ENCODE measurements at regions not wholly inside any gene's neighbourhood (a gene's known extent, or its start where the extent isn't known, plus 50 kb on each side); places are given as distances from the start of the nearest gene placed in this dataset.

- H3K4me3 ChIP-seq (ENCODE audit: low read depth, low read length): no peak overlapping the region
- peak; percentile 89 for TF ChIP-seq ZNF366 (tag by site-specific recombination; conservative IDR thresholded peaks at IDR 0.05)
- TF ChIP-seq ZNF777 (tag by site-specific recombination; IDR thresholded peaks at IDR 0.05; ENCODE audit: borderline replicate concordance): no peak
- no peak overlapping the region for H3K27ac ChIP-seq (ENCODE audit: extremely low read depth, low read depth, low read length)
- CTCF ChIA-PET: no interaction called here
- POLR2A ChIA-PET: no interaction called here
- no peaks in the 10 kb centered on the region for H3K9me3 ChIP-seq (ENCODE audit: control insufficient read depth, insufficient read depth, low read depth, low read length)
- no peaks in the 10 kb centered on the region for H3K36me3 ChIP-seq (ENCODE audit: control insufficient read depth in 2 of 2, insufficient read depth in 1 of 2, low read length in 2 of 2)
- 0 out of 2 replicates have a peak, but pooled peaks cover 2% of the 10 kb centered on the region for H3K4me1 ChIP-seq (ENCODE audit: control insufficient read depth, insufficient read depth, low read length)
Observed at GRCh38 chr5:122721127-122721526, 53.8 kb upstream of the SNX2 start.

GRCh38 chr5:122722341-122722740, 52.5 kb upstream of the SNX2 start:
- ChIA-PET POLR2A (no interaction called here), CTCF (no interaction called here)
- TF ChIP-seq KLF9 (tag by site-specific recombination; IDR thresholded peaks at IDR 0.05; ENCODE audit: low read depth) (no peak), ZNF48 (tag by site-specific recombination; IDR thresholded peaks at IDR 0.05) (no peak), ZNF791 (tag by site-specific recombination; IDR thresholded peaks at IDR 0.05) (no peak), YY1 (tag by site-specific recombination; IDR thresholded peaks at IDR 0.05) (no peak), ZNF114 (tag by site-specific recombination; IDR thresholded peaks at IDR 0.05) (no peak), KLF10 (tag by site-specific recombination; IDR thresholded peaks at IDR 0.05) (no peak), ZNF202 (tag by site-specific recombination; IDR thresholded peaks at IDR 0.05; ENCODE audit: borderline replicate concordance) (no peak), ZNF132 (tag by site-specific recombination; IDR thresholded peaks at IDR 0.05; ENCODE audit: borderline replicate concordance) (no peak), ZNF629 (tag by site-specific recombination; IDR thresholded peaks at IDR 0.05) (no peak), ZNF169 (tag by site-specific recombination; IDR thresholded peaks at IDR 0.05) (no peak), ZNF792 (tag by site-specific recombination; IDR thresholded peaks at IDR 0.05) (no peak), ZNF837 (tag by site-specific recombination; IDR thresholded peaks at IDR 0.05) (no peak), ZNF433 (tag by site-specific recombination; IDR thresholded peaks at IDR 0.05; ENCODE audit: low read depth) (no peak), SP2 (tag by site-specific recombination; IDR thresholded peaks at IDR 0.05) (no peak), ZNF112 (tag by site-specific recombination; IDR thresholded peaks at IDR 0.05) (no peak), ZNF558 (tag by site-specific recombination; IDR thresholded peaks at IDR 0.05) (no peak)
- TF ChIP-seq, protein P1, sequence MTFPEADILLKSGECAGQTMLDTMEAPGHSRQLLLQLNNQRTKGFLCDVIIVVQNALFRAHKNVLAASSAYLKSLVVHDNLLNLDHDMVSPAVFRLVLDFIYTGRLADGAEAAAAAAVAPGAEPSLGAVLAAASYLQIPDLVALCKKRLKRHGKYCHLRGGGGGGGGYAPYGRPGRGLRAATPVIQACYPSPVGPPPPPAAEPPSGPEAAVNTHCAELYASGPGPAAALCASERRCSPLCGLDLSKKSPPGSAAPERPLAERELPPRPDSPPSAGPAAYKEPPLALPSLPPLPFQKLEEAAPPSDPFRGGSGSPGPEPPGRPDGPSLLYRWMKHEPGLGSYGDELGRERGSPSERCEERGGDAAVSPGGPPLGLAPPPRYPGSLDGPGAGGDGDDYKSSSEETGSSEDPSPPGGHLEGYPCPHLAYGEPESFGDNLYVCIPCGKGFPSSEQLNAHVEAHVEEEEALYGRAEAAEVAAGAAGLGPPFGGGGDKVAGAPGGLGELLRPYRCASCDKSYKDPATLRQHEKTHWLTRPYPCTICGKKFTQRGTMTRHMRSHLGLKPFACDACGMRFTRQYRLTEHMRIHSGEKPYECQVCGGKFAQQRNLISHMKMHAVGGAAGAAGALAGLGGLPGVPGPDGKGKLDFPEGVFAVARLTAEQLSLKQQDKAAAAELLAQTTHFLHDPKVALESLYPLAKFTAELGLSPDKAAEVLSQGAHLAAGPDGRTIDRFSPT (tag by site-specific recombination; IDR thresholded peaks at IDR 0.05): no peak
- no peaks in the 10 kb centered on the region for H3K36me3 ChIP-seq (ENCODE audit: control insufficient read depth in 2 of 2, insufficient read depth in 1 of 2, low read length in 2 of 2)
- no peaks in the 10 kb centered on the region for H3K9me3 ChIP-seq (ENCODE audit: control insufficient read depth, insufficient read depth, low read depth, low read length)
- no peak overlapping the region for H3K4me3 ChIP-seq (ENCODE audit: low read depth, low read length)
- H3K4me1 ChIP-seq (ENCODE audit: control insufficient read depth, insufficient read depth, low read length): 0 out of 2 replicates have a peak, but pooled peaks cover 2% of the 10 kb centered on the region
- H3K27ac ChIP-seq (ENCODE audit: extremely low read depth, low read depth, low read length): no peak overlapping the region

DNA sequence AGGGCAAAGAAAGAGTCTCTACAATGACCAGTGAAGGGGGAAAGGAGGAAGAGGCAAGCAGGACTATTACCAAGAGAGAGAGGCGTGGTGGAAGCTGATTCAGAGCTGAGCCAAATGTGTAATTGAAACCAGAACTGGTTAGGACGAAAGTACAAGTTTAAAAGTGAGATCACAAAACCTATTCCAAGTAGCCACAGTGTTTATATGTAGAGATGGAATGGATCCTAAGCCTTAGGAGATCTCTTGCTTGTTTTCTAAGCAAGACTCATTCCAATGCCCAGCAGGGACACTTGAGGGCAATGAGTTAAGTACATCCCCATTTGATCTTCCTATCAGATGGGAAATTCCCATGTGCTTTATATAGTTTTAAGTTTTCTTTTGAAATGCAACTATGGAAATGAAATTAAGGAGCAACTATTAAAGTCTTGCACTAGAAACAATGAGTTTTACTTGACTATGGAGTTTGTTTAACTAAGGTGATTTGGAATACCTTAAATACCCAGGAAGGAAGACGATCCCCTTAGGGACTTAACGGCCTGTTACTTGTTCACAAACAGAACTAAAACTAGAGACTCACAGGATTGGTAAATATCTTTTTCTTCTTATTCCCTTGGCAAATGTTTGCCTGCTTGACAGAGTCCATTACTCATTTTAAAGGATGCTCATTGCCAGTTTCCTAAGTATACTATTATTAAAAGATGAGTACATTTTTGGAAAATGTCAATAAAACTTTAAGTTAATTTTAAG, 51.1 kb upstream of the SNX2 start:
- no peaks in the 10 kb centered on the region for H3K9me3 ChIP-seq (ENCODE audit: control insufficient read depth, insufficient read depth, low read depth, low read length)
- no peaks in the 10 kb centered on the region for H3K36me3 ChIP-seq (ENCODE audit: control insufficient read depth in 2 of 2, insufficient read depth in 1 of 2, low read length in 2 of 2)
- ChIA-PET CTCF (no interaction called here), POLR2A (no interaction called here)
- TF ChIP-seq PRDM1 (tag by site-specific recombination; IDR thresholded peaks at IDR 0.05): peak; percentile 10; the same call in 1 of the 2 replicates
- TF ChIP-seq ZNF48 (tag by site-specific recombination; IDR thresholded peaks at IDR 0.05): no peak
- H3K4me3 ChIP-seq (ENCODE audit: low read depth, low read length): no peak overlapping the region
- H3K27ac ChIP-seq (ENCODE audit: extremely low read depth, low read depth, low read length): no peak overlapping the region
- H3K4me1 ChIP-seq (ENCODE audit: control insufficient read depth, insufficient read depth, low read length): 0 out of 2 replicates have a peak, but pooled peaks cover 2% of the 10 kb centered on the region

All from HEK293 (cell line).